ENCODE measurements at regions not wholly inside any gene's neighbourhood (a gene's known extent, or its start where the extent isn't known, plus 50 kb on each side); places are given as distances from the start of the nearest gene placed in this dataset.

GRCh38 chr6:151705993-151706733, 101.3 kb upstream of the ESR1 start:
- no peak for TF ChIP-seq CTCF (IDR thresholded peaks at IDR 0.05; ENCODE audit: insufficient read depth, low read length)
- no peak for TF ChIP-seq REST (IDR thresholded peaks at IDR 0.05; ENCODE audit: insufficient replicate concordance, low read depth)
- no peak for TF ChIP-seq POLR2AphosphoS5 (IDR thresholded peaks at IDR 0.05; ENCODE audit: low read depth)
- no peak for TF ChIP-seq SPI1 (IDR thresholded peaks at IDR 0.05; ENCODE audit: borderline replicate concordance, low read depth)
